Vagina (tissue), 2 donors: ENCODE measurements at regions not wholly inside any gene's neighbourhood (a gene's known extent, or its start where the extent isn't known, plus 50 kb on each side); places are given as distances from the start of the nearest gene placed in this dataset.

Experiments
- DNase-seq, 2 donors: peaks; one replicate each; pipeline ENCODE4 v3.0.0-alpha.2; 2017; ENCODE audit errors: extremely low spot score in 2 of 2
- H3K27ac ChIP-seq: fragments of 200-600 bp; sonication (generic); one replicate; pipeline ENCODE4 v1.5.1; 2019
- H3K27me3 ChIP-seq: fragments of 200-600 bp; sonication (generic); one replicate; pipeline ENCODE4 v1.5.1; 2019
- H3K36me3 ChIP-seq, 2 donors: fragments of 200-600 bp; sonication (generic); one replicate each; pipeline ENCODE4 v1.5.1; 2017 to 2019
- H3K4me1 ChIP-seq: fragments of 200-600 bp; sonication (generic); one replicate; pipeline ENCODE4 v1.5.1; 2019
- H3K4me3 ChIP-seq, 2 donors: fragments of 200-600 bp; sonication (generic); 1 replicate in 1 of 2; 2 replicates in 1 of 2; pipeline ENCODE4 v1.5.1; 2016 to 2019
- H3K9me3 ChIP-seq: fragments of 200-600 bp; sonication (generic); one replicate; pipeline ENCODE4 v1.5.1; 2019
- POLR2A ChIP-seq, 2 donors: fragments of 450-650 bp; IDR thresholded peaks; one replicate each; pipeline ENCODE4 v1.6.1; 2017; ENCODE audit warnings: antibody characterized with exemption in 2 of 2, mild to moderate bottlenecking in 2 of 2, moderate library complexity in 2 of 2
- POLR2AphosphoS5 ChIP-seq, 2 donors: sonication (generic); formaldehyde crosslinking; IDR thresholded peaks; one replicate each; pipeline ENCODE4 v1.9.0; 2017; ENCODE audit warnings: antibody characterized with exemption in 2 of 2, mild to moderate bottlenecking in 2 of 2, low read depth in 1 of 2; ENCODE audit not compliant: insufficient read depth in 1 of 2
- intact Hi-C: fragments of 100-400 bp; cut with DNase I; formaldehyde crosslinking; loops from one replicate; pipeline ENCODE4 v1.15.1; 2023
- TF ChIP-seq, protein P1 (sequence below), 3 experiments: fragments of 450-650 bp in 2 of 3; fragments of 200-600 bp in 1 of 3; sonication (generic) in 1 of 3; IDR thresholded peaks; one replicate each; pipeline ENCODE4 v1.5.1; 2017 to 2019; ENCODE audit warnings: antibody characterized with exemption in 3 of 3, mild to moderate bottlenecking in 2 of 3, moderate library complexity in 2 of 3

DNA sequence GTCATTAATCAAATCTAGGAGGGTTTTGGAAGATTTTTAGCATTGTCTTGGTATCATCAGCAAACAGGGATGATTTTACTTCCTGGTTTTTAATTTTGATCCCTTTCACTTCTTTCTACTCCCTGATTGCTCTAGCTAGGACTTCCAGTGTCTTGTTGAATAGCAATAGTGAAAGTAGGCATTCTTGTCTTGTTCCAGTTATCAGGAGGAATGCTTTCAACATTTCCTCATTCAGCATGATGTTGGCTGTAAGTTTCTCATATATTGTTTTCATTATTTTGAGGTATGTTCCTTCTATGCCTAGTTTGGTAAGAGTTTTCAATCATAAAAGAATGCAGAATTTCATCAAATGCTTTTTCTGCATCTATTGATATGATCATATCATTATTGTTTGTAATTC lies 244.2 kb upstream of the CLEC14A start:
- no peaks in the 10 kb centered on the region for H3K4me1 ChIP-seq
- no peak overlapping the region for H3K27ac ChIP-seq
- H3K4me3 ChIP-seq: no peak overlapping the region
- H3K36me3 ChIP-seq: no peaks in the 10 kb centered on the region
- TF ChIP-seq POLR2AphosphoS5 (IDR thresholded peaks at IDR 0.05; ENCODE audit: insufficient read depth in 1 of 2, low read depth in 1 of 2) (no peak), POLR2A (IDR thresholded peaks at IDR 0.05) (no peak)
- TF ChIP-seq, protein P1, sequence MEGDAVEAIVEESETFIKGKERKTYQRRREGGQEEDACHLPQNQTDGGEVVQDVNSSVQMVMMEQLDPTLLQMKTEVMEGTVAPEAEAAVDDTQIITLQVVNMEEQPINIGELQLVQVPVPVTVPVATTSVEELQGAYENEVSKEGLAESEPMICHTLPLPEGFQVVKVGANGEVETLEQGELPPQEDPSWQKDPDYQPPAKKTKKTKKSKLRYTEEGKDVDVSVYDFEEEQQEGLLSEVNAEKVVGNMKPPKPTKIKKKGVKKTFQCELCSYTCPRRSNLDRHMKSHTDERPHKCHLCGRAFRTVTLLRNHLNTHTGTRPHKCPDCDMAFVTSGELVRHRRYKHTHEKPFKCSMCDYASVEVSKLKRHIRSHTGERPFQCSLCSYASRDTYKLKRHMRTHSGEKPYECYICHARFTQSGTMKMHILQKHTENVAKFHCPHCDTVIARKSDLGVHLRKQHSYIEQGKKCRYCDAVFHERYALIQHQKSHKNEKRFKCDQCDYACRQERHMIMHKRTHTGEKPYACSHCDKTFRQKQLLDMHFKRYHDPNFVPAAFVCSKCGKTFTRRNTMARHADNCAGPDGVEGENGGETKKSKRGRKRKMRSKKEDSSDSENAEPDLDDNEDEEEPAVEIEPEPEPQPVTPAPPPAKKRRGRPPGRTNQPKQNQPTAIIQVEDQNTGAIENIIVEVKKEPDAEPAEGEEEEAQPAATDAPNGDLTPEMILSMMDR (IDR thresholded peaks at IDR 0.05): no peak
- no peaks in the 10 kb centered on the region for H3K9me3 ChIP-seq
- no peak for DNase-seq
- intact Hi-C loops: no loop called here
- no peaks in the 10 kb centered on the region for H3K27me3 ChIP-seq

DNA sequence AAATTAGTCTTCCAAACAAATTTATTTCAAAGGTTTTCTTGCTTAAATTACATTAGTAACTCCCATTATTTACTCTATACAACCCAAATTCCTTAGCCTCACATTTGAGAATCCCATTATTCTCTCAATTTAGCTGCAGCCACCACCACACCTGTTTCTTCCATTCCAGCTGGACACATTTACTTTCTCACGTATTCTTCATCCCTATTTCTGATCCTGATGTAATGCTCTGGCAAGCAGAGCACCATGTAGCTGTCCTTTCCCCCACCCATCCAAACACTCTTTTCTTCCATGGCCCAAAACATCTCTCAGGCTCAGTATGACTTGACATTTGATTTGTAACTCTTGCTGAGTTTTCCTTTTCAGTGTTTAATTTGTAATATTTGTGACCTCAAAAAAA lies 240.2 kb upstream of the CLEC14A start:
- TF ChIP-seq POLR2A (IDR thresholded peaks at IDR 0.05) (no peak), POLR2AphosphoS5 (IDR thresholded peaks at IDR 0.05; ENCODE audit: insufficient read depth in 1 of 2, low read depth in 1 of 2) (no peak)
- TF ChIP-seq, protein P1 (IDR thresholded peaks at IDR 0.05): no peak
- Histone ChIP-seq H3K9me3 (no peaks in the 10 kb centered on the region), H3K27ac (no peak overlapping the region), H3K4me1 (no peaks in the 10 kb centered on the region), H3K36me3 (no peaks in the 10 kb centered on the region), H3K27me3 (no peaks in the 10 kb centered on the region), H3K4me3 (no peak overlapping the region)
- no peak for DNase-seq
- intact Hi-C loops: no loop called here

DNA sequence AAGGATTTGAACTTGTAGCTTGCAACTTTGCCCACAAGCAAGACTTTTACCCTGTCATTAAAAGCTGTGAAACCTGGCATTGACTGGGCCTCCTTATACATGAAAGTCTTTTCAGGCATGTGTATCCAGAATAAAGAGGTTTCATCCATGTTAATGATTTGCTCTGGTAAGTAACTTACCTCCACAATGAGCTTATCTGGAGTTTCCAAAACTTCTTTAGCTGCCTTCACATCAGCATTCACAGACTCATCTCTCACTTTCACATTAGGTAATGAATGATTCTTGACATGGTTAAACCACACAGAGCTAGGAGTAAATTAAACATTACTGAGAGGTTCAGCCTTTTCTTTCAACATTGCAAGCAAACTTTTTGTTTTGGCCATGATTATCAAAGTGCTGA lies 234.4 kb upstream of the CLEC14A start:
- H3K4me3 ChIP-seq: no peak overlapping the region
- DNase-seq: no peak
- intact Hi-C loops: no loop called here
- H3K4me1 ChIP-seq: no peaks in the 10 kb centered on the region
- no peaks in the 10 kb centered on the region for H3K27me3 ChIP-seq
- no peak overlapping the region for H3K27ac ChIP-seq
- TF ChIP-seq POLR2A (IDR thresholded peaks at IDR 0.05) (no peak), POLR2AphosphoS5 (IDR thresholded peaks at IDR 0.05; ENCODE audit: insufficient read depth in 1 of 2, low read depth in 1 of 2) (no peak)
- TF ChIP-seq, protein P1 (IDR thresholded peaks at IDR 0.05): no peak
- H3K9me3 ChIP-seq: no peaks in the 10 kb centered on the region
- H3K36me3 ChIP-seq: no peaks in the 10 kb centered on the region

DNA sequence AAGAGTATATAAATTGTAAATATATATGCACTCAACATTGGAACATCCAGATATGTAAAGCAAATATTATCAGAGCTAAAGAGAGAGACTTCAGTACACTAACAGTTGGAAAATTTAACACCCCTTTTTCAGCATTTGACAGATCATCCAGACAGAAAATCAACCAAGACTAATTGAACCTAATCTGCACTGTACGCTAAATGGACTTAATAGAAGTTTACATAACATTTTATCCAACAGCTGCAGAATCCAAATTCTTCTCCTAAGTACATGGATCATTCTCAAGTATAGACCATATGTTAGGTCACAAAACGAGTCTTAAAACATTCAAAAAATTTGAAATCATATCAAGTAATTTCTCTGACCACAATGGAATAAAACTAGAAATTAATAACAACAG lies 229.1 kb upstream of the CLEC14A start:
- H3K9me3 ChIP-seq: no peaks in the 10 kb centered on the region
- no peak overlapping the region for H3K4me3 ChIP-seq
- H3K27ac ChIP-seq: no peak overlapping the region
- H3K4me1 ChIP-seq: no peaks in the 10 kb centered on the region
- DNase-seq: no peak
- H3K36me3 ChIP-seq: no peaks in the 10 kb centered on the region
- intact Hi-C loops: no loop called here
- TF ChIP-seq POLR2AphosphoS5 (IDR thresholded peaks at IDR 0.05; ENCODE audit: insufficient read depth in 1 of 2, low read depth in 1 of 2) (no peak), POLR2A (IDR thresholded peaks at IDR 0.05) (no peak)
- TF ChIP-seq, protein P1 (IDR thresholded peaks at IDR 0.05): no peak
- H3K27me3 ChIP-seq: no peaks in the 10 kb centered on the region

DNA sequence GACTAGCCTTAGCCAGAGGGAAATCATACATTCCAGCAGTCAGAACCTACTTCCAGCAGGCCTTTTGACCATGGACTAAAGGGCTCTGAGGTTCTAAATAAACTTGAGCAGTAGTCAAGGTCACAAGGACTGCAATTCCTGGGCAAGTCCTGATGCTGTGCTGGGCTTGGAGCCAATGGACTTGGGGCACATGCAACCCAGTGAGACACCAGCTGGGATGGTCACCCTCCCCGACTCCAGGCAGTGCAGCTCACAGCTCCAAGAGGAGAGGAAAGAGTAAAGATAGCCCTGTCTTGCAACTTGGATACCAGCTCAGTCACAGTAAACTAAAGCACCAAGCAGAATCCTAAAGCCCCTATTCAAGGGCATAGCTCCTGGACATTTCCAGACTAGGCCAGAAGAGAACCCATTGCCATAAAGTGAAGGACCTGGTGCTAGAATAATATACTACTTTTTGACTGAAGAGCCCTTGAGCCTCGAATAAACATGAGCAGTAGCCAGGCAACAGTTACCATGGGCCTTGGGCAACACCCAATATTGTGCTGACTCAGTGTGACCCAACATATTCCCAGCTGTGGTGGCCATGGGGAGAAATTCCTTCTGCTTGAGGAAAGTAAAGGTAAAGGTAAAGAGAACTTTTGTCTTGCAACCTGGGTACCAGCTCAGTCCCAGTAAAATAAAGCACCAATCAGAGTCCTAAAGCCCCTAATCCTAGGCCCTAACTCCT lies 226.2 kb upstream of the CLEC14A start:
- Histone ChIP-seq H3K4me3 (no peak overlapping the region), H3K4me1 (no peaks in the 10 kb centered on the region), H3K27me3 (no peaks in the 10 kb centered on the region), H3K9me3 (no peaks in the 10 kb centered on the region), H3K27ac (no peak overlapping the region), H3K36me3 (no peaks in the 10 kb centered on the region)
- DNase-seq: no peak
- TF ChIP-seq POLR2A (IDR thresholded peaks at IDR 0.05): no peak
- TF ChIP-seq, protein P1 (IDR thresholded peaks at IDR 0.05): no peak
- TF ChIP-seq POLR2AphosphoS5 (IDR thresholded peaks at IDR 0.05; ENCODE audit: insufficient read depth in 1 of 2, low read depth in 1 of 2): no peak
- intact Hi-C loops: no loop called here
